ENCODE measurements at regions not wholly inside any gene's neighbourhood (a gene's known extent, or its start where the extent isn't known, plus 50 kb on each side); places are given as distances from the start of the nearest gene placed in this dataset.

GRCh38 chr9:120016231-120016630, 563.7 kb downstream of the CDK5RAP2 start:
- no peak for DNase-seq (ENCODE audit: low spot score in 2 of 2)
- Histone ChIP-seq H3K36me3 (no peaks in the 10 kb centered on the region), H3K9me3 (no peaks in the 10 kb centered on the region), H3K27me3 (no peaks in the 10 kb centered on the region), H3K27ac (no peak overlapping the region), H3K4me3 (no peak overlapping the region), H3K4me1 (no peaks in the 10 kb centered on the region)
- intact Hi-C loops (cut with DNase I), result no loop called here
- no peak for TF ChIP-seq CTCF (IDR thresholded peaks at IDR 0.05)

GRCh38 chr9:120014796-120015195, 565.2 kb downstream of the CDK5RAP2 start:
- Histone ChIP-seq H3K4me3 (no peak overlapping the region), H3K4me1 (no peaks in the 10 kb centered on the region), H3K27me3 (no peaks in the 10 kb centered on the region), H3K36me3 (no peaks in the 10 kb centered on the region), H3K9me3 (no peaks in the 10 kb centered on the region), H3K27ac (no peak overlapping the region)
- no peak for TF ChIP-seq CTCF (IDR thresholded peaks at IDR 0.05)
- DNase-seq (ENCODE audit: low spot score in 2 of 2), result no peak
- intact Hi-C loops (cut with DNase I), result no loop called here

- H3K4me1 ChIP-seq, result no peaks in the 10 kb centered on the region
- no peak overlapping the region for H3K4me3 ChIP-seq
- no peaks in the 10 kb centered on the region for H3K27me3 ChIP-seq
- no peak for TF ChIP-seq CTCF (IDR thresholded peaks at IDR 0.05)
- intact Hi-C loops (cut with DNase I), result no loop called here
- no peak overlapping the region for H3K27ac ChIP-seq
- no peaks in the 10 kb centered on the region for H3K36me3 ChIP-seq
- no peak for DNase-seq (ENCODE audit: low spot score in 2 of 2)
- no peaks in the 10 kb centered on the region for H3K9me3 ChIP-seq
Measured at GRCh38 chr9:120009856-120010255, 570.1 kb downstream of the CDK5RAP2 start.

GRCh38 chr9:120001536-120001935, 578.4 kb downstream of the CDK5RAP2 start:
- no peaks in the 10 kb centered on the region for H3K4me1 ChIP-seq
- no peak overlapping the region for H3K4me3 ChIP-seq
- H3K36me3 ChIP-seq, result no peaks in the 10 kb centered on the region
- intact Hi-C loops (cut with DNase I), result no loop called here
- H3K9me3 ChIP-seq, result no peaks in the 10 kb centered on the region
- H3K27ac ChIP-seq, result no peak overlapping the region
- no peak for TF ChIP-seq CTCF (IDR thresholded peaks at IDR 0.05)
- DNase-seq (ENCODE audit: low spot score in 2 of 2), result no peak
- no peaks in the 10 kb centered on the region for H3K27me3 ChIP-seq

GRCh38 chr9:119998614-119999013, 581.4 kb downstream of the CDK5RAP2 start:
- H3K4me1 ChIP-seq, result no peaks in the 10 kb centered on the region
- H3K27me3 ChIP-seq, result no peaks in the 10 kb centered on the region
- no peak for TF ChIP-seq CTCF (IDR thresholded peaks at IDR 0.05)
- no peak for DNase-seq (ENCODE audit: low spot score in 2 of 2)
- no peaks in the 10 kb centered on the region for H3K9me3 ChIP-seq
- intact Hi-C loops (cut with DNase I), result no loop called here
- H3K36me3 ChIP-seq, result no peaks in the 10 kb centered on the region
- H3K4me3 ChIP-seq, result no peak overlapping the region
- no peak overlapping the region for H3K27ac ChIP-seq

GRCh38 chr9:119991797-119992196, 588.2 kb downstream of the CDK5RAP2 start:
- DNase-seq (ENCODE audit: low spot score in 2 of 2), result no peak
- Histone ChIP-seq H3K9me3 (no peaks in the 10 kb centered on the region), H3K4me3 (no peak overlapping the region), H3K27ac (no peak overlapping the region), H3K36me3 (no peaks in the 10 kb centered on the region), H3K4me1 (no peaks in the 10 kb centered on the region), H3K27me3 (no peaks in the 10 kb centered on the region)
- intact Hi-C loops (cut with DNase I), result no loop called here
- TF ChIP-seq CTCF (IDR thresholded peaks at IDR 0.05), result no peak

Measured in ascending aorta (tissue), 2 donors.